GM19397 (cell line): ENCODE measurements at regions not wholly inside any gene's neighbourhood (a gene's known extent, or its start where the extent isn't known, plus 50 kb on each side); places are given as distances from the start of the nearest gene placed in this dataset.

Source experiments
- ATAC-seq: cut with Tn5 transposase; IDR thresholded peaks from one replicate; pipeline ENCODE4 v1.9.1; 2021; ENCODE audit warnings: mild to moderate bottlenecking, moderate library complexity; ENCODE audit not compliant: unreplicated experiment

GRCh38 chr4:62208921-62209320, 1008.8 kb downstream of the ADGRL3 start:
- no peak for ATAC-seq

- no peak for ATAC-seq
Measured at GRCh38 chr4:62204136-62204535, 1004.0 kb downstream of the ADGRL3 start.

- no peak for ATAC-seq
Measured at GRCh38 chr4:62199291-62199810, 999.2 kb downstream of the ADGRL3 start.

- ATAC-seq = no peak
Measured at GRCh38 chr4:62196338-62196737, 996.2 kb downstream of the ADGRL3 start.

- no peak for ATAC-seq
Measured at GRCh38 chr4:62194342-62194741, 994.2 kb downstream of the ADGRL3 start.

GRCh38 chr4:62193761-62194160, 993.6 kb downstream of the ADGRL3 start:
- ATAC-seq = no peak

GRCh38 chr4:62191451-62192240, 991.5 kb downstream of the ADGRL3 start:
- ATAC-seq = no peak

- no peak for ATAC-seq
Measured at GRCh38 chr4:62170235-62170634, 970.1 kb downstream of the ADGRL3 start.

- no peak for ATAC-seq
Measured at GRCh38 chr4:62168681-62169080, 968.6 kb downstream of the ADGRL3 start.

GRCh38 chr4:62162606-62163005, 962.5 kb downstream of the ADGRL3 start:
- ATAC-seq = no peak

- no peak for ATAC-seq
Measured at GRCh38 chr4:62161446-62161845, 961.3 kb downstream of the ADGRL3 start.

- ATAC-seq = no peak
Measured at GRCh38 chr4:62159876-62160275, 959.8 kb downstream of the ADGRL3 start.

- no peak for ATAC-seq
Measured at GRCh38 chr4:62159306-62159705, 959.2 kb downstream of the ADGRL3 start.

- no peak for ATAC-seq
Measured at GRCh38 chr4:62156205-62156604, 956.1 kb downstream of the ADGRL3 start.

- ATAC-seq = no peak
Measured at GRCh38 chr4:62145276-62145675, 945.1 kb downstream of the ADGRL3 start.

GRCh38 chr4:62144431-62144830, 944.3 kb downstream of the ADGRL3 start:
- no peak for ATAC-seq

GRCh38 chr4:62135565-62136156, 935.5 kb downstream of the ADGRL3 start:
- ATAC-seq = no peak

- ATAC-seq = no peak
Measured at GRCh38 chr4:62133977-62134376, 933.9 kb downstream of the ADGRL3 start.

GRCh38 chr4:62133101-62133897, 933.2 kb downstream of the ADGRL3 start:
- no peak for ATAC-seq

GRCh38 chr4:62131049-62131448, 930.9 kb downstream of the ADGRL3 start:
- no peak for ATAC-seq

GRCh38 chr4:62130637-62131036, 930.5 kb downstream of the ADGRL3 start:
- no peak for ATAC-seq

GRCh38 chr4:62130230-62130629, 930.1 kb downstream of the ADGRL3 start:
- ATAC-seq = no peak
